GM23248 (cell line): ENCODE measurements at regions not wholly inside any gene's neighbourhood (a gene's known extent, or its start where the extent isn't known, plus 50 kb on each side); places are given as distances from the start of the nearest gene placed in this dataset.

ENCODE experiments used
- DNase-seq: peaks from one replicate; pipeline ENCODE4 v3.0.0-alpha.2; 2015
- H2AFZ ChIP-seq: fragments of 200-600 bp; sonication (generic); 2 replicates; pipeline ENCODE4 v1.6.1; 2016; ENCODE audit warnings: antibody characterized with exemption
- H3F3A ChIP-seq: fragments of 200-600 bp; sonication (generic); 2 replicates; pipeline ENCODE4 v1.6.1; 2016; ENCODE audit warnings: mild to moderate bottlenecking, antibody characterized with exemption, mixed run types; ENCODE audit not compliant: insufficient read depth
- H3K27ac ChIP-seq: fragments of 200-600 bp; sonication (generic); 2 replicates; pipeline ENCODE4 v1.5.1; 2016; ENCODE audit warnings: mild to moderate bottlenecking
- H3K27me3 ChIP-seq: fragments of 200-600 bp; sonication (generic); replicated peaks from 2 replicates; pipeline ENCODE4 v1.6.1; 2016; ENCODE audit warnings: mild to moderate bottlenecking; ENCODE audit not compliant: insufficient read depth
- H3K36me3 ChIP-seq: fragments of 200-600 bp; sonication (generic); 2 replicates; pipeline ENCODE4 v1.6.1; 2016; ENCODE audit warnings: low read depth, mild to moderate bottlenecking
- H3K4me1 ChIP-seq: fragments of 200-600 bp; sonication (generic); 2 replicates; pipeline ENCODE4 v1.6.1; 2016; ENCODE audit warnings: mild to moderate bottlenecking; ENCODE audit not compliant: insufficient read depth
- H3K4me2 ChIP-seq: fragments of 200-600 bp; sonication (generic); one replicate; pipeline ENCODE4 v1.6.1; 2016; ENCODE audit warnings: mild to moderate bottlenecking; ENCODE audit not compliant: unreplicated experiment
- H3K4me3 ChIP-seq: fragments of 200-600 bp; sonication (generic); 2 replicates; pipeline ENCODE4 v1.5.1; 2016; ENCODE audit warnings: mild to moderate bottlenecking
- H3K79me2 ChIP-seq: fragments of 200-600 bp; sonication (generic); 2 replicates; pipeline ENCODE4 v1.6.1; 2016; ENCODE audit warnings: mild to moderate bottlenecking; ENCODE audit not compliant: insufficient read depth
- H3K9ac ChIP-seq: fragments of 200-600 bp; sonication (generic); 2 replicates; pipeline ENCODE4 v1.6.1; 2016; ENCODE audit warnings: mild to moderate bottlenecking
- H3K9me2 ChIP-seq: fragments of 200-600 bp; sonication (generic); 2 replicates; pipeline ENCODE4 v1.6.1; 2016; ENCODE audit warnings: mixed run types, mild to moderate bottlenecking, moderate library complexity; ENCODE audit not compliant: insufficient read depth
- H3K9me3 ChIP-seq: fragments of 200-600 bp; sonication (generic); one replicate; pipeline ENCODE4 v1.6.1; 2017; ENCODE audit warnings: low read depth
- H4K20me1 ChIP-seq: fragments of 200-600 bp; sonication (generic); 2 replicates; pipeline ENCODE4 v1.6.0; 2016; ENCODE audit not compliant: insufficient read depth
- EZH2 ChIP-seq: fragments of 200-600 bp; sonication (generic); IDR thresholded peaks from 2 replicates; pipeline ENCODE4 v1.6.1; 2018; ENCODE audit warnings: antibody characterized with exemption, mild to moderate bottlenecking; ENCODE audit not compliant: insufficient read depth, poor library complexity, severe bottlenecking
- EZH2phosphoT487 ChIP-seq: fragments of 200-600 bp; sonication (generic); IDR thresholded peaks from 2 replicates; pipeline ENCODE4 v1.6.1; 2018; ENCODE audit warnings: antibody characterized with exemption, moderate library complexity, mild to moderate bottlenecking, low read depth; ENCODE audit not compliant: insufficient read depth
- WGBS, 2 experiments: methylation state at CpG; one replicate each; pipeline ENCODE4 v1.1.6; 2015 to 2017; ENCODE audit warnings: low lambda C conversion rate in 2 of 2, low coverage in 1 of 2; ENCODE audit errors: missing lambda C conversion rate in 2 of 2; 5-methylcytosine and 5-hydroxymethylcytosine counted together
- in situ Hi-C: fragments of 300-500 bp; cut with MboI; formaldehyde crosslinking; loops from 2 replicates; pipeline ENCODE4 v1.15.0; 2020

GRCh38 chr11:81494431-81494830 is 1239.2 kb downstream of the FAM181B start:
- H3K4me3 ChIP-seq = no peak overlapping the region
- no peak overlapping the region for H3K27ac ChIP-seq
- no peaks in the 10 kb centered on the region for H3K4me1 ChIP-seq
- H3K9me3 ChIP-seq = no peaks in the 10 kb centered on the region
- H3K9me2 ChIP-seq = no peaks in the 10 kb centered on the region
- H3F3A ChIP-seq = no peaks in the 10 kb centered on the region
- H3K79me2 ChIP-seq = no peaks in the 10 kb centered on the region
- H4K20me1 ChIP-seq = no peaks in the 10 kb centered on the region
- H3K9ac ChIP-seq = no peak overlapping the region
- no peak overlapping the region for H3K4me2 ChIP-seq
- in situ Hi-C loops = no loop called here
- TF ChIP-seq EZH2 (no peak), EZH2phosphoT487 (no peak)
- H2AFZ ChIP-seq = no peak overlapping the region
- H3K36me3 ChIP-seq = no peaks in the 10 kb centered on the region
- DNase-seq = no peak
- H3K27me3 ChIP-seq = no peaks in the 10 kb centered on the region

GRCh38 chr11:81492923-81493445 is 1240.7 kb downstream of the FAM181B start:
- in situ Hi-C loops = no loop called here
- WGBS, 2 experiments = 3 to 17% methylated on average over 1 of the region's 1 CpG
- Histone ChIP-seq H3K9me2 (no peaks in the 10 kb centered on the region), H3K27ac (no peak overlapping the region), H3K9ac (no peak overlapping the region), H3K36me3 (no peaks in the 10 kb centered on the region), H3K4me3 (no peak overlapping the region), H2AFZ (no peak overlapping the region), H3K9me3 (no peaks in the 10 kb centered on the region), H4K20me1 (no peaks in the 10 kb centered on the region), H3K4me1 (no peaks in the 10 kb centered on the region), H3K79me2 (no peaks in the 10 kb centered on the region), H3K4me2 (no peak overlapping the region), H3F3A (no peaks in the 10 kb centered on the region), H3K27me3 (no peaks in the 10 kb centered on the region)
- TF ChIP-seq EZH2phosphoT487 = no peak
- TF ChIP-seq EZH2 = no peak
- no peak for DNase-seq

- 0% methylated on average over 1 of the region's 1 CpG for whole genome bisulfite sequencing, 2 experiments
- H3K4me3 ChIP-seq = no peak overlapping the region
- in situ Hi-C loops = no loop called here
Observed at GRCh38 chr11:81487109-81487508, 1246.6 kb downstream of the FAM181B start.

GRCh38 chr11:81484196-81484595 is 1249.5 kb downstream of the FAM181B start:
- in situ Hi-C loops = no loop called here
- H4K20me1 ChIP-seq = no peaks in the 10 kb centered on the region
- no peaks in the 10 kb centered on the region for H3K36me3 ChIP-seq
- H3K79me2 ChIP-seq = no peaks in the 10 kb centered on the region
- H3K9me3 ChIP-seq = no peaks in the 10 kb centered on the region
- no peaks in the 10 kb centered on the region for H3K9me2 ChIP-seq
- no peaks in the 10 kb centered on the region for H3F3A ChIP-seq
- H3K27ac ChIP-seq = no peak overlapping the region
- H3K27me3 ChIP-seq = no peaks in the 10 kb centered on the region
- H3K9ac ChIP-seq = no peak overlapping the region
- no peak for TF ChIP-seq EZH2phosphoT487
- TF ChIP-seq EZH2 = no peak
- H2AFZ ChIP-seq = no peak overlapping the region
- DNase-seq = no peak
- no peak overlapping the region for H3K4me3 ChIP-seq
- no peak overlapping the region for H3K4me2 ChIP-seq
- H3K4me1 ChIP-seq = no peaks in the 10 kb centered on the region

More at GRCh38 chr11:81487109-81487508, 1246.6 kb downstream of the FAM181B start:
- H3K4me1 ChIP-seq = no peaks in the 10 kb centered on the region
- no peaks in the 10 kb centered on the region for H3K9me3 ChIP-seq
- no peak for DNase-seq
- no peaks in the 10 kb centered on the region for H3K27me3 ChIP-seq
- TF ChIP-seq EZH2phosphoT487 (no peak), EZH2 (no peak)
- no peak overlapping the region for H3K27ac ChIP-seq
- H4K20me1 ChIP-seq = no peaks in the 10 kb centered on the region
- H3K9me2 ChIP-seq = no peaks in the 10 kb centered on the region
- no peaks in the 10 kb centered on the region for H3F3A ChIP-seq
- no peak overlapping the region for H2AFZ ChIP-seq
- H3K9ac ChIP-seq = no peak overlapping the region
- H3K36me3 ChIP-seq = no peaks in the 10 kb centered on the region
- H3K79me2 ChIP-seq = no peaks in the 10 kb centered on the region
- H3K4me2 ChIP-seq = no peak overlapping the region

GRCh38 chr11:81477277-81477676 is 1256.4 kb downstream of the FAM181B start:
- Histone ChIP-seq H3K27ac (no peak overlapping the region), H3F3A (no peaks in the 10 kb centered on the region), H3K79me2 (no peaks in the 10 kb centered on the region), H3K36me3 (no peaks in the 10 kb centered on the region), H3K4me2 (no peak overlapping the region), H3K27me3 (no peaks in the 10 kb centered on the region), H3K4me3 (no peak overlapping the region), H3K9me2 (no peaks in the 10 kb centered on the region), H4K20me1 (no peaks in the 10 kb centered on the region), H2AFZ (no peak overlapping the region), H3K9me3 (no peaks in the 10 kb centered on the region), H3K9ac (no peak overlapping the region), H3K4me1 (no peaks in the 10 kb centered on the region)
- 34 to 52% methylated on average over 1 of the region's 1 CpG for WGBS, 2 experiments
- DNase-seq = no peak
- in situ Hi-C loops = no loop called here
- TF ChIP-seq EZH2 (no peak), EZH2phosphoT487 (no peak)
